ENCODE measurements at regions not wholly inside any gene's neighbourhood (a gene's known extent, or its start where the extent isn't known, plus 50 kb on each side); places are given as distances from the start of the nearest gene placed in this dataset.
"Not testable (repeated sequence)": the region's sequence is repeated elsewhere in the genome, so short reads cannot be mapped to it uniquely, and the experiment has no call there.

GRCh38 chr9:107836300-107836699 lies 346.7 kb upstream of the KLF4 start:
- no peak for DNase-seq (ENCODE audit: low spot score)

GRCh38 chr9:107833295-107833694 lies 343.7 kb upstream of the KLF4 start:
- no peak for DNase-seq (ENCODE audit: low spot score)

GRCh38 chr9:107832871-107833270 lies 343.3 kb upstream of the KLF4 start:
- DNase-seq (ENCODE audit: low spot score): no peak

GRCh38 chr9:107830479-107830878 lies 340.9 kb upstream of the KLF4 start:
- no peak for DNase-seq (ENCODE audit: low spot score)

- DNase-seq (ENCODE audit: low spot score): no peak
These were observed 338.3 kb upstream of the KLF4 start for GRCh38 chr9:107827884-107828283.

GRCh38 chr9:107827304-107827703 lies 337.7 kb upstream of the KLF4 start:
- DNase-seq (ENCODE audit: low spot score): no peak

- not testable (repeated sequence) for DNase-seq (ENCODE audit: low spot score)
These were observed 337.1 kb upstream of the KLF4 start for GRCh38 chr9:107826688-107826983.

- no peak for DNase-seq (ENCODE audit: low spot score)
These were observed 335.0 kb upstream of the KLF4 start for GRCh38 chr9:107824556-107824955.

GRCh38 chr9:107819772-107820565 lies 330.4 kb upstream of the KLF4 start:
- DNase-seq (ENCODE audit: low spot score): no peak

- DNase-seq (ENCODE audit: low spot score): not testable (repeated sequence)
These were observed 328.9 kb upstream of the KLF4 start for GRCh38 chr9:107818503-107818829.

- DNase-seq (ENCODE audit: low spot score): not testable (repeated sequence)
These were observed 328.3 kb upstream of the KLF4 start for GRCh38 chr9:107817595-107818502.

- no peak for DNase-seq (ENCODE audit: low spot score)
These were observed 327.0 kb upstream of the KLF4 start for GRCh38 chr9:107816561-107817021.

- DNase-seq (ENCODE audit: low spot score): no peak
These were observed 326.4 kb upstream of the KLF4 start for GRCh38 chr9:107815782-107816560.

- no peak for DNase-seq (ENCODE audit: low spot score)
These were observed 323.7 kb upstream of the KLF4 start for GRCh38 chr9:107813287-107813686.

GRCh38 chr9:107810461-107810961 lies 320.9 kb upstream of the KLF4 start:
- DNase-seq (ENCODE audit: low spot score): no peak

- DNase-seq (ENCODE audit: low spot score): no peak
These were observed 320.4 kb upstream of the KLF4 start for GRCh38 chr9:107809871-107810460.

GRCh38 chr9:107807183-107807582 lies 317.6 kb upstream of the KLF4 start:
- DNase-seq (ENCODE audit: low spot score): no peak

- no peak for DNase-seq (ENCODE audit: low spot score)
These were observed 315.6 kb upstream of the KLF4 start for GRCh38 chr9:107805201-107805600.

GRCh38 chr9:107794259-107794658 lies 304.7 kb upstream of the KLF4 start:
- DNase-seq (ENCODE audit: low spot score): no peak

- no peak for DNase-seq (ENCODE audit: low spot score)
These were observed 304.0 kb upstream of the KLF4 start for GRCh38 chr9:107793541-107793940.

- no peak for DNase-seq (ENCODE audit: low spot score)
These were observed 303.0 kb upstream of the KLF4 start for GRCh38 chr9:107792596-107792995.

- DNase-seq (ENCODE audit: low spot score): no peak
These were observed 302.4 kb upstream of the KLF4 start for GRCh38 chr9:107792006-107792405.
